ENCODE measurements at regions not wholly inside any gene's neighbourhood (a gene's known extent, or its start where the extent isn't known, plus 50 kb on each side); places are given as distances from the start of the nearest gene placed in this dataset.

- DNase-seq, result no peak
- Histone ChIP-seq H3K27ac (no peak overlapping the region), H3K4me3 (no peak overlapping the region), H3K9me3 (no peaks in the 10 kb centered on the region), H3K4me1 (ENCODE audit: insufficient read depth) (no peaks in the 10 kb centered on the region), H3K36me3 (no peaks in the 10 kb centered on the region), H3K27me3 (no peaks in the 10 kb centered on the region)
- TF ChIP-seq POLR2A (IDR thresholded peaks at IDR 0.05) (no peak), EP300 (IDR thresholded peaks at IDR 0.05) (no peak), CTCF (IDR thresholded peaks at IDR 0.05) (no peak)
- 88 to 95% (median 95%) methylated on average over 2 of the region's 2 CpGs for whole genome bisulfite sequencing, 3 donors
- intact Hi-C loops (cut with DNase I), result no loop called here
Measured at GRCh38 chr20:56799187-56799586, 170.1 kb downstream of the TFAP2C start.

- Histone ChIP-seq H3K36me3 (no peaks in the 10 kb centered on the region), H3K4me3 (no peak overlapping the region), H3K27me3 (no peaks in the 10 kb centered on the region), H3K9me3 (no peaks in the 10 kb centered on the region), H3K4me1 (ENCODE audit: insufficient read depth) (no peaks in the 10 kb centered on the region), H3K27ac (no peak overlapping the region)
- TF ChIP-seq CTCF (IDR thresholded peaks at IDR 0.05) (no peak), POLR2A (IDR thresholded peaks at IDR 0.05) (no peak), EP300 (IDR thresholded peaks at IDR 0.05) (no peak)
- WGBS, 3 donors, result 41 to 52% (median 46%) methylated on average over 4 of the region's 4 CpGs
- intact Hi-C loops (cut with DNase I), result no loop called here
- DNase-seq, result no peak
Measured at GRCh38 chr20:56800088-56800487, 171.0 kb downstream of the TFAP2C start.

GRCh38 chr20:56801971-56802755 lies 173.1 kb downstream of the TFAP2C start:
- Histone ChIP-seq H3K4me3 (no peak overlapping the region), H3K36me3 (no peaks in the 10 kb centered on the region), H3K9me3 (no peaks in the 10 kb centered on the region), H3K4me1 (ENCODE audit: insufficient read depth) (no peaks in the 10 kb centered on the region), H3K27me3 (no peaks in the 10 kb centered on the region), H3K27ac (no peak overlapping the region)
- intact Hi-C loops (cut with DNase I), result no loop called here
- TF ChIP-seq POLR2A (IDR thresholded peaks at IDR 0.05), result no peak
- TF ChIP-seq EP300 (IDR thresholded peaks at IDR 0.05), result no peak
- TF ChIP-seq CTCF (IDR thresholded peaks at IDR 0.05), result no peak
- no peak for DNase-seq
- WGBS, 3 donors, result 21 to 26% (median 24%) methylated on average over 19 of the region's 19 CpGs

- 59 to 70% (median 68%) methylated on average over 20 of the region's 20 CpGs for WGBS, 3 donors
- intact Hi-C loops (cut with DNase I), result no loop called here
Measured at GRCh38 chr20:56802805-56803204, 173.7 kb downstream of the TFAP2C start.

GRCh38 chr20:56805313-56805712 lies 176.2 kb downstream of the TFAP2C start:
- no peak for DNase-seq
- intact Hi-C loops (cut with DNase I), result no loop called here
- 47 to 54% (median 53%) methylated on average over 4 of the region's 4 CpGs for WGBS, 3 donors
- H3K27ac ChIP-seq, result no peak overlapping the region
- H3K4me3 ChIP-seq, result no peak overlapping the region
- TF ChIP-seq POLR2A (IDR thresholded peaks at IDR 0.05), result no peak
- TF ChIP-seq EP300 (IDR thresholded peaks at IDR 0.05), result no peak
- no peak for TF ChIP-seq CTCF (IDR thresholded peaks at IDR 0.05)
- H3K4me1 ChIP-seq (ENCODE audit: insufficient read depth), result no peaks in the 10 kb centered on the region
- H3K27me3 ChIP-seq, result no peaks in the 10 kb centered on the region
- no peaks in the 10 kb centered on the region for H3K36me3 ChIP-seq
- no peaks in the 10 kb centered on the region for H3K9me3 ChIP-seq

More at GRCh38 chr20:56802805-56803204, 173.7 kb downstream of the TFAP2C start:
- Histone ChIP-seq H3K27me3 (no peaks in the 10 kb centered on the region), H3K4me3 (no peak overlapping the region), H3K36me3 (no peaks in the 10 kb centered on the region), H3K9me3 (no peaks in the 10 kb centered on the region), H3K27ac (no peak overlapping the region), H3K4me1 (ENCODE audit: insufficient read depth) (no peaks in the 10 kb centered on the region)
- no peak for DNase-seq
- no peak for TF ChIP-seq EP300 (IDR thresholded peaks at IDR 0.05)
